ENCODE measurements at regions not wholly inside any gene's neighbourhood (a gene's known extent, or its start where the extent isn't known, plus 50 kb on each side); places are given as distances from the start of the nearest gene placed in this dataset.

- TF ChIP-seq, protein P1, sequence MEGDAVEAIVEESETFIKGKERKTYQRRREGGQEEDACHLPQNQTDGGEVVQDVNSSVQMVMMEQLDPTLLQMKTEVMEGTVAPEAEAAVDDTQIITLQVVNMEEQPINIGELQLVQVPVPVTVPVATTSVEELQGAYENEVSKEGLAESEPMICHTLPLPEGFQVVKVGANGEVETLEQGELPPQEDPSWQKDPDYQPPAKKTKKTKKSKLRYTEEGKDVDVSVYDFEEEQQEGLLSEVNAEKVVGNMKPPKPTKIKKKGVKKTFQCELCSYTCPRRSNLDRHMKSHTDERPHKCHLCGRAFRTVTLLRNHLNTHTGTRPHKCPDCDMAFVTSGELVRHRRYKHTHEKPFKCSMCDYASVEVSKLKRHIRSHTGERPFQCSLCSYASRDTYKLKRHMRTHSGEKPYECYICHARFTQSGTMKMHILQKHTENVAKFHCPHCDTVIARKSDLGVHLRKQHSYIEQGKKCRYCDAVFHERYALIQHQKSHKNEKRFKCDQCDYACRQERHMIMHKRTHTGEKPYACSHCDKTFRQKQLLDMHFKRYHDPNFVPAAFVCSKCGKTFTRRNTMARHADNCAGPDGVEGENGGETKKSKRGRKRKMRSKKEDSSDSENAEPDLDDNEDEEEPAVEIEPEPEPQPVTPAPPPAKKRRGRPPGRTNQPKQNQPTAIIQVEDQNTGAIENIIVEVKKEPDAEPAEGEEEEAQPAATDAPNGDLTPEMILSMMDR (IDR thresholded peaks at IDR 0.05), result no peak
- TF ChIP-seq POLR2A (IDR thresholded peaks at IDR 0.05), result no peak
These were observed 825.9 kb downstream of the KCNJ18 start for GRCh38 chr17:22518185-22518584.

All from adrenal gland (tissue), 5 donors.